Pancreas (tissue), 10 donors: ENCODE measurements at regions not wholly inside any gene's neighbourhood (a gene's known extent, or its start where the extent isn't known, plus 50 kb on each side); places are given as distances from the start of the nearest gene placed in this dataset.

Experiments
- ATAC-seq, 4 donors: fragments of 200-7000 bp; cut with Tn5 transposase; one replicate each; pipeline versions ENCODE4 v1.8.0 to v1.9.1; 2020; ENCODE audit warnings: mild to moderate bottlenecking in 4 of 4, moderate library complexity in 4 of 4
- DNase-seq, 6 donors: peaks; one replicate each; pipeline ENCODE4 v3.0.0-alpha.2; 2020
- FAIRE-seq: peaks from 2 replicates; lab custom pipeline; 2012; peaks lifted over from hg19 to GRCh38; lab: Jason Lieb, UNC
- H3K27ac ChIP-seq, 4 donors: fragments of 200-600 bp; sonication (generic); 1 replicate in 3 of 4; 2 replicates in 1 of 4; pipeline versions ENCODE4 v1.5.0 to v1.8.0; 2020
- H3K27me3 ChIP-seq, 4 donors: fragments of 200-600 bp; one replicate each; pipeline ENCODE4 v1.8.0; 2021
- H3K36me3 ChIP-seq, 3 donors: fragments of 200-600 bp; sonication (generic) in 1 of 3; one replicate each; pipeline versions ENCODE4 v1.5.0 to v1.8.0; 2020 to 2021
- H3K4me1 ChIP-seq, 3 donors: fragments of 200-600 bp; one replicate each; pipeline ENCODE4 v1.8.0; 2021
- H3K4me3 ChIP-seq, 4 donors: fragments of 200-600 bp; sonication (generic) in 2 of 4; one replicate each; pipeline versions ENCODE4 v1.5.0 to v1.8.0; 2020 to 2021
- H3K9me3 ChIP-seq, 4 donors: fragments of 200-600 bp; one replicate each; pipeline ENCODE4 v1.8.0; 2021
- WGBS, 2 donors: extraction: QIAGEN DNeasy Blood & Tissue Kit; methylation state at CpG; one replicate each; pipeline ENCODE4 v1.1.7; 2013; 5-methylcytosine and 5-hydroxymethylcytosine counted together
- intact Hi-C, 3 donors: fragments of 100-400 bp; cut with DNase I; formaldehyde crosslinking; loops; one replicate each; pipeline versions ENCODE4 v1.11.1 to v1.14.2; 2022
- TF ChIP-seq, protein P1 (sequence below), 4 donors: fragments of 200-600 bp; sonication (generic) in 3 of 4; IDR thresholded peaks; one replicate each; pipeline versions ENCODE4 v1.5.0 to v1.8.0; 2021; ENCODE audit warnings: antibody characterized with exemption in 4 of 4
- donor health status: healthy with polysubstance abuse.
- donor health status: DM: no; HTN: no; CAD: no; lungs with moderate emphysema.
- donor health status: DM: no; HTN: no; CAD: no.
- donor health status: control.
- donor health status: control.
- donor health status: Bipolar disorder and iron deficiency.
- donor health status: DM: yes; HTN: yes; CAD: no.
- donor health status: DM: no; HTN: no; CAD: no.
- donor health status: DM: no; HTN: no; CAD: no.
- donor health status: DM: yes; HTN: yes; CAD: no.

GRCh38 chr4:41870035-41870434, 65.2 kb upstream of the TMEM33 start:
- intact Hi-C loops: no loop called here
- Histone ChIP-seq H3K27me3 (peaks cover 4 to 29% (median 16%) of the 10 kb centered on the region in 4 donors), H3K4me1 (no peaks in the 10 kb centered on the region), H3K36me3 (no peaks in the 10 kb centered on the region), H3K4me3 (no peak overlapping the region), H3K9me3 (no peaks in the 10 kb centered on the region), H3K27ac (no peak overlapping the region)
- TF ChIP-seq, protein P1, sequence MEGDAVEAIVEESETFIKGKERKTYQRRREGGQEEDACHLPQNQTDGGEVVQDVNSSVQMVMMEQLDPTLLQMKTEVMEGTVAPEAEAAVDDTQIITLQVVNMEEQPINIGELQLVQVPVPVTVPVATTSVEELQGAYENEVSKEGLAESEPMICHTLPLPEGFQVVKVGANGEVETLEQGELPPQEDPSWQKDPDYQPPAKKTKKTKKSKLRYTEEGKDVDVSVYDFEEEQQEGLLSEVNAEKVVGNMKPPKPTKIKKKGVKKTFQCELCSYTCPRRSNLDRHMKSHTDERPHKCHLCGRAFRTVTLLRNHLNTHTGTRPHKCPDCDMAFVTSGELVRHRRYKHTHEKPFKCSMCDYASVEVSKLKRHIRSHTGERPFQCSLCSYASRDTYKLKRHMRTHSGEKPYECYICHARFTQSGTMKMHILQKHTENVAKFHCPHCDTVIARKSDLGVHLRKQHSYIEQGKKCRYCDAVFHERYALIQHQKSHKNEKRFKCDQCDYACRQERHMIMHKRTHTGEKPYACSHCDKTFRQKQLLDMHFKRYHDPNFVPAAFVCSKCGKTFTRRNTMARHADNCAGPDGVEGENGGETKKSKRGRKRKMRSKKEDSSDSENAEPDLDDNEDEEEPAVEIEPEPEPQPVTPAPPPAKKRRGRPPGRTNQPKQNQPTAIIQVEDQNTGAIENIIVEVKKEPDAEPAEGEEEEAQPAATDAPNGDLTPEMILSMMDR (IDR thresholded peaks at IDR 0.05): no peak
- DNase-seq (no peak), ATAC-seq (no peak), FAIRE-seq (no peak)
- WGBS, 2 donors: 73 to 74% methylated on average over 4 of the region's 4 CpGs

GRCh38 chr4:41866799-41867677, 68.2 kb upstream of the TMEM33 start:
- FAIRE-seq (no peak), DNase-seq (no peak), ATAC-seq (no peak)
- 6 to 7% methylated on average over 55 of the region's 55 CpGs for WGBS, 2 donors
- TF ChIP-seq, protein P1 (IDR thresholded peaks at IDR 0.05): no peak
- H3K4me1 ChIP-seq: no peaks in the 10 kb centered on the region
- no peak overlapping the region for H3K4me3 ChIP-seq
- intact Hi-C loops: no loop called here
- H3K27me3 ChIP-seq: peaks cover 4 to 32% (median 15%) of the 10 kb centered on the region in 4 donors
- no peaks in the 10 kb centered on the region for H3K36me3 ChIP-seq
- no peak overlapping the region for H3K27ac ChIP-seq
- no peaks in the 10 kb centered on the region for H3K9me3 ChIP-seq

DNA sequence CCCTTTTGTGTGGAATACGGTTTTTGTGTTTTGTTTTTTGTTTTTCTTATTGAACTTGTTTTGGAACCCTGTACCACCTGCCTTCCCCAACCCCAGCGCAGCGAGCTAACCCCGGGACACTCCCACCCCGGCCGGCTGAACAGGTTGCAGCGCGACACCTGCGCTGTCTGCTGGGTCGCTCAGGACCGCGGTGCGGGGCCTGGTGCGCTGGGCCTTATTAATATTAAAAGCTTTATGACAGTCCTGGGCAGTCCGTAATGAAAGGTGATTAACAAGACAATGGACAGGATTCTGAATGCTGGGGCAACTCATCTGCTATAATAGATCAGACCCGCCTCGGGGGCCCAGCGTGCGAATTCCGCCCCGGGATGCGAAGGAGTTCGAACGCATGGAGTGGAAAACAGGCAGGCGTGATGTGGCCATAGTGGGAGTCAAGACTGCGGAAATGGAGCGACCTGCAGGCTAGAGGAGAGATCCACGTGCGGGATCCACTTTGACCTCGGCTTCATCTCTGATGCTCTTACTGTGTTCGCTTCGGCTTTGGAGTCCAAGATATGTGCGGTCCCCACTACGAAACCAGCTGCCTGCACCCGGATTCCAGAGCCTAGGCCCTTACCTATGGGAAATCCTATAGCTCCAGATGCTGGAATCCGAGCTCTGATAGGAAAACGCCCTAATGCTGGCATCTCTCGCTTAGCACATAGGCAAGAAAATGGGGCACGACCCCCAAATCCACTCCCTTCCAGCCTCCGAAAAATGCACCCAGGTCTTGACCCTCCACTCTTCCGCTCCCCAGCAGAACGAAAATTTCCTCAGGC, 69.0 kb upstream of the TMEM33 start:
- Histone ChIP-seq H3K27me3 (peaks cover 4 to 28% (median 15%) of the 10 kb centered on the region in 4 donors), H3K4me1 (no peaks in the 10 kb centered on the region), H3K9me3 (no peaks in the 10 kb centered on the region), H3K36me3 (no peaks in the 10 kb centered on the region), H3K4me3 (no peak overlapping the region), H3K27ac (no peak overlapping the region)
- no peak for DNase-seq
- no peak for FAIRE-seq
- WGBS, 2 donors: 6 to 7% methylated on average over 42 of the region's 42 CpGs
- intact Hi-C loops: no loop called here
- ATAC-seq: no peak
- TF ChIP-seq, protein P1 (IDR thresholded peaks at IDR 0.05): no peak

DNA sequence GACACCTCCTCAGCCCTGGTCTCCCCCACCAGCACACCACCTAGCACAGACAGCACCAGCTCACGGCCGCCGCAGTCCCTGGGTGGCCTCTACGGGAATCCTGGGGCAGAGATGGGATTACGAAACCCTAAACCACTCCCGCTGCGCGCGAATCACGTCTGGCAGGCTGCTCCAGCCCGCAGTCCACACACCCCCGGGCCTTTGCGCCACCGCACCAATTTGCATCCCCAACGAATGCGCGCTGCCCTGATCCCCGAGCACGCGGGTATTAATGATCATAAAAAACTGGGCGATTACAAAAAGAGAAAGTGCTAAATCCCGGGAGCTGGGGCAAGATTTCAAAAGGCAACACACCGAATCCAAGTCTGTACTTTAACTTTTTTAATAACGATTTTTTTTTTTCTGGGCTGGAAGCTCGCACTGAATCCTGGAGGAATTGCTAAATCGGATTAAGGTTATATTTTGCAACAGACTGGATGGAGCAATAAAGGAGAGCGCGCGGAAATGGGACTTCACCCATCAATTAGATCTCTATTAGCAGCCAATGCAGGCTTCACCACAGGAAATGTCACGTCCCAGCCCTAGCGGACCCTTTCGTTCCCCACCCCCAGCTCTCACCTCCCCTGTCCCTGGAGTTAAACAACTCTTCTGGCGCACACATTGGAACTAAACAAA, 69.8 kb upstream of the TMEM33 start:
- Histone ChIP-seq H3K4me3 (no peak overlapping the region), H3K27me3 (peaks cover 4 to 28% (median 15%) of the 10 kb centered on the region in 4 donors), H3K36me3 (no peaks in the 10 kb centered on the region), H3K27ac (no peak overlapping the region), H3K9me3 (no peaks in the 10 kb centered on the region), H3K4me1 (no peaks in the 10 kb centered on the region)
- no peak for FAIRE-seq
- TF ChIP-seq, protein P1 (IDR thresholded peaks at IDR 0.05): no peak
- 4 to 8% methylated on average over 33 of the region's 33 CpGs for WGBS, 2 donors
- intact Hi-C loops: no loop called here
- no peak for DNase-seq
- peak in 2 of 4 donors; percentile 44 to 65 for ATAC-seq
